Activated naive CD4-positive, alpha-beta T cell treated with anti-CD3 and anti-CD28 coated beads, Interleukin-2, amount 10 ng/mL, durations not matched to agents 7 days and 5 days (primary cell): ENCODE measurements at regions not wholly inside any gene's neighbourhood (a gene's known extent, or its start where the extent isn't known, plus 50 kb on each side); places are given as distances from the start of the nearest gene placed in this dataset.
"Not testable (repeated sequence)": the region's sequence is repeated elsewhere in the genome, so short reads cannot be mapped to it uniquely, and the experiment has no call there.

Experiments
- CTCF ChIA-PET: fragments of 350-600 bp; sonication (Branson Sonifier 250); formaldehyde crosslinking; loops from one replicate; lab custom pipeline; 2021; ENCODE audit warnings: antibody characterized with exemption; lab: Charles Lee
- DNase-seq: peaks from one replicate; pipeline ENCODE4 v3.0.0-alpha.2; 2020
- H3K27ac Mint-ChIP-seq: one replicate; pipeline ENCODE4 v1.8.0; 2021; ENCODE audit warnings: mild to moderate bottlenecking, moderate library complexity, mixed read lengths
- H3K27me3 Mint-ChIP-seq: one replicate; pipeline ENCODE4 v1.8.0; 2021; ENCODE audit warnings: mild to moderate bottlenecking, mixed read lengths
- H3K36me3 Mint-ChIP-seq: one replicate; pipeline ENCODE4 v1.8.0; 2021; ENCODE audit warnings: mixed read lengths
- H3K4me1 Mint-ChIP-seq: one replicate; pipeline ENCODE4 v1.8.0; 2021; ENCODE audit warnings: mixed read lengths
- H3K4me3 Mint-ChIP-seq: one replicate; pipeline ENCODE4 v1.8.0; 2021; ENCODE audit warnings: mild to moderate bottlenecking, moderate library complexity, mixed read lengths
- H3K9me3 Mint-ChIP-seq: one replicate; pipeline ENCODE4 v1.8.0; 2021; ENCODE audit warnings: mixed read lengths

DNA sequence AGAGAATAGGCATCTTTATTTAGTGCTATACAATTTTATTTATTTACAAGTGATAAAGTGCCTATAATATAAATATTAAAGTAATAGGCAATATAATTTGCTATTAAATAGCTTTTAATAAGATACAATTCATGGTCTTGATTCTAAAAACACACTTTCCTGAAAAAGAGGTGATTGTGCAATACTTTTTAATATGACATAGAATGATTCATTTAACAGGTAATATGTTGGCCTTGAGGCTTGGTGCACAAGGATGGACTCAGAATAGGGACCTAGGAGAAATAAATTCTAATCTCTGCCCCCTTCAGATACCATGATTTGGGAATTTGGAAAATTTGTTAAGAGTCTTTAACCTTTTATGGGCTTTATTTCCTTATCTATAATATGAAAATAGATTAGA, 149.9 kb upstream of the FUT9 start:
- no peaks in the 10 kb centered on the region for H3K27me3 Mint-ChIP-seq
- no peaks in the 10 kb centered on the region for H3K4me1 Mint-ChIP-seq
- H3K36me3 Mint-ChIP-seq: no peaks in the 10 kb centered on the region
- no peak for DNase-seq
- no peaks in the 10 kb centered on the region for H3K9me3 Mint-ChIP-seq
- CTCF ChIA-PET: no interaction called here
- H3K27ac Mint-ChIP-seq: no peak overlapping the region
- no peak overlapping the region for H3K4me3 Mint-ChIP-seq

DNA sequence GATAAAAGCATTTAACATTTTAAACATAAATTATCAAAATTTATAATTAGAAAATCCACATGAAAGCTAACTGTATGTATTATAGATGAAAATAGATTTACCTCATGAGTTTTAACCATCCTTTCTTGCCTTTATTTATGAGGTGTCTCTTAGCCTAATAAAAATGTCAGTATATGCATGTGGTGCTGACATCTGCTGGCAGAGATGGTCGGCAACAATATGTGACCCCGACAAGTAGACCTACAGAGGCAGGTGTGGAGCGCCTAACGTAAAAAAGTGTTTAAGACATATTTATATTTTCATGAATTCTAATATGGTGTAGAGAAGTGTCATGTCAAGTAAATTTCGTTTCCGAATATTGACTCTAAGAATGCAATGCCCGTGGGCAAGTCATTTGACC, 149.0 kb upstream of the FUT9 start:
- no peaks in the 10 kb centered on the region for H3K9me3 Mint-ChIP-seq
- H3K27me3 Mint-ChIP-seq: no peaks in the 10 kb centered on the region
- no peak overlapping the region for H3K27ac Mint-ChIP-seq
- no peak overlapping the region for H3K4me3 Mint-ChIP-seq
- no peak for DNase-seq
- H3K4me1 Mint-ChIP-seq: no peaks in the 10 kb centered on the region
- CTCF ChIA-PET: interaction anchor here (1.0 kb wide), 1 partner anchor 430 kb away, joined by 3 read pairs; no protein-coding TSS in a partner anchor
- no peaks in the 10 kb centered on the region for H3K36me3 Mint-ChIP-seq

DNA sequence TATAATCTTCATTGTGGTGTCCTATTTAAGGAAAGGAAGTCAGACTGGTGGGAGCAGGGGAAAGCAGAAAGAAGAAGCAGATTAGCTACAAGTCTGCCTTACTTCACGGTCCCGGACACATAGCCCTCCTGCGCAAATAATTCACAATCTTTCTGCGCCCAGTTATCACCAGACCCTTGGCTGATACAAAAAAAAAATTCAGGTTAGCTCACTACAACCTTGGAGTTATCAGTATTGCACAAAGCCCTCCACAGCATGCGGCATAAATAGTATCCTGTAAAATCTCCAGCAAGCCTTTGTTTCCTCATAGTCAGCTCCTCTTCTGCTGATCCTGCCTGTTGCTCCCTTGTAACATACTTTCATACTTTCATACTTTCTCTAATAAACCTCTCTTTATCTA, 148.6 kb upstream of the FUT9 start:
- DNase-seq: no peak
- Mint-ChIP-seq H3K27me3 (no peaks in the 10 kb centered on the region), H3K36me3 (no peaks in the 10 kb centered on the region), H3K4me3 (no peak overlapping the region), H3K27ac (no peak overlapping the region), H3K9me3 (no peaks in the 10 kb centered on the region), H3K4me1 (no peaks in the 10 kb centered on the region)
- CTCF ChIA-PET: interaction anchor here (1.0 kb wide), 1 partner anchor 431 kb away, joined by 3 read pairs; no protein-coding TSS in a partner anchor

DNA sequence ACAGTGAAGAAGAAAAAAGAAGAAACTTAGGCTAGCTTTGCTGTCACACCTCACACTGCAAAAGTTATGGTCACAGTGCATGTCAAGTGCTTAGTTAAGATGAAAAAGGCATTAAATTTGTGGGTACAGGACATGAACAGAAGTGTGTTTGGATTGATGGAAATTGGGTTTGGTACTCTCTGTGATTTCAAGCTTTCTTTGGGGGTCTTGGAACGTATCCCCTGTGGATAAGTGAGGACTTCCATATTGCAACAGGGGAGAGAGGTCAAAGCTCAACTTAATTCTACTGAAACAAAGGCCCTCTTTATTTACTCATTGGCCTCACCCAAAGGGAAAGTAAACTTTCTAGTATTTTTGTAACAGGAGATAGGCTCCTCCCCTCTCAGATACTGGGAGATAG, 138.3 kb upstream of the FUT9 start:
- Mint-ChIP-seq H3K36me3 (no peaks in the 10 kb centered on the region), H3K4me1 (no peaks in the 10 kb centered on the region), H3K9me3 (no peaks in the 10 kb centered on the region), H3K27me3 (no peaks in the 10 kb centered on the region), H3K27ac (no peak overlapping the region), H3K4me3 (no peak overlapping the region)
- no peak for DNase-seq
- CTCF ChIA-PET: no interaction called here

DNA sequence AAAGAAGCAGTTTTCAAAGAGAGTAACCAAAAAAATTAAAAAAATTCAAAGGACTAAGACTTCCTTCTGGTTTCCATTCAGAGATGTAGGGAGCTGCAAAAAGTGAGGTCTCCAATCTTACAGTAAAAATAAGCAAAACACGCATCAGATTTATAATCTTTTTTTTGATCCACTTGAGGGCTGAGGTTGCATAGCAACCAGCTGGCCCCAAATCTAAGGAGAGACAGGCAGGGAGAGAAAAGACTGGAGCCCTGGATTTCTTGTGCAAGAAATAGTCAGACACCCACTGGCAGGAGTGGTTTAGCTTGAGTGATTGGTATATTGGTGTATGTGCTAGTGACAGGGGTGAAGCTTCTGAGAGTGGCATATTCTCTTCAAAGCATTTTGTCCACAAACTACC, 135.9 kb upstream of the FUT9 start:
- Mint-ChIP-seq H3K36me3 (no peaks in the 10 kb centered on the region), H3K4me1 (no peaks in the 10 kb centered on the region), H3K27me3 (no peaks in the 10 kb centered on the region), H3K4me3 (no peak overlapping the region), H3K9me3 (no peaks in the 10 kb centered on the region), H3K27ac (no peak overlapping the region)
- no peak for DNase-seq
- CTCF ChIA-PET: no interaction called here

GRCh38 chr6:95882371-95882770, 133.4 kb upstream of the FUT9 start:
- Mint-ChIP-seq H3K9me3 (no peaks in the 10 kb centered on the region), H3K36me3 (no peaks in the 10 kb centered on the region), H3K4me1 (no peaks in the 10 kb centered on the region), H3K4me3 (no peak overlapping the region), H3K27ac (no peak overlapping the region), H3K27me3 (no peaks in the 10 kb centered on the region)
- CTCF ChIA-PET: no interaction called here
- DNase-seq: no peak

DNA sequence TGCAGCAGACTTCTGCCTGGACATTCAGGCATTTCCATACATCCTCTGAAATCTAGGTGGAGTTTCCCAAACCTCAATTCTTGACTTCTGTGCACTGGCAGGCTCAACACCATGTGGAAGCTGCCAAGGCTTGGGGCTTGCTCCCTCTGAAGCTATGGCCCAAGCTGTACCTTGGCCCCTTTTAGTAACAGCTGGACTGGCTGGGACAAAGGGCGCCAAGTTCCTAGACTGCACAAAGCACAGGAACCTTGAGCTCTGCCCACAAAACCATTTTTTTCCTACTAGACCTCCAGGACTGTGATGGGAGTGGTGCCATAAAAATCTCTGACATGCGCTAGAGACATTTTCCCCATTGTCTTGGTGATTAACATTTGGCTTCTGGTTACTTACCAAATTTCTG, 127.1 kb upstream of the FUT9 start:
- H3K27me3 Mint-ChIP-seq, H3K27ac Mint-ChIP-seq, DNase-seq, H3K4me1 Mint-ChIP-seq, CTCF ChIA-PET, H3K4me3 Mint-ChIP-seq, H3K9me3 Mint-ChIP-seq, H3K36me3 Mint-ChIP-seq: not testable (repeated sequence)

- CTCF ChIA-PET: no interaction called here
- H3K4me1 Mint-ChIP-seq: no peaks in the 10 kb centered on the region
- H3K27me3 Mint-ChIP-seq: no peaks in the 10 kb centered on the region
- H3K36me3 Mint-ChIP-seq: no peaks in the 10 kb centered on the region
- no peak overlapping the region for H3K27ac Mint-ChIP-seq
- no peak for DNase-seq
- H3K4me3 Mint-ChIP-seq: no peak overlapping the region
- H3K9me3 Mint-ChIP-seq: no peaks in the 10 kb centered on the region
Measured at GRCh38 chr6:95905132-95905531, 110.6 kb upstream of the FUT9 start.

DNA sequence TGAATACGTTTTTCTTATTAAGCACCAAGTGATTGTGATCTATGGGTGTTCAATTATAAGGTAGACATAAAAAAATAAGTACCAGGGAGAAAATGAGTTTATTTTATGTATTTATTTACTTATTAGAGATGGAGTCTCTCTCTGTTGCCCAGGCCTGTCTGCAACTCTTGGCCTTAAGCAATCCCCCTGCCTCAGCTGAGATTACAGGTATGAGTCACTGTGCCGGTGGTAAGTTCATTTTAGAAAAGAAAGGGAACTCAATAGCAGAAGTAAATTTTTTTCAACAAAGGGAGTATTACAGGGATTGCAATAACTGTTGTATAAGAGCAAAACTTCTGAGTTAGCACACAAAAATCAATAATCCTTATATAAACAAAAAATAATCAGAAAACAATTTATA, 98.7 kb upstream of the FUT9 start:
- CTCF ChIA-PET: no interaction called here
- no peak overlapping the region for H3K4me3 Mint-ChIP-seq
- no peaks in the 10 kb centered on the region for H3K36me3 Mint-ChIP-seq
- no peaks in the 10 kb centered on the region for H3K9me3 Mint-ChIP-seq
- no peak overlapping the region for H3K27ac Mint-ChIP-seq
- H3K27me3 Mint-ChIP-seq: no peaks in the 10 kb centered on the region
- no peak for DNase-seq
- H3K4me1 Mint-ChIP-seq: no peaks in the 10 kb centered on the region

DNA sequence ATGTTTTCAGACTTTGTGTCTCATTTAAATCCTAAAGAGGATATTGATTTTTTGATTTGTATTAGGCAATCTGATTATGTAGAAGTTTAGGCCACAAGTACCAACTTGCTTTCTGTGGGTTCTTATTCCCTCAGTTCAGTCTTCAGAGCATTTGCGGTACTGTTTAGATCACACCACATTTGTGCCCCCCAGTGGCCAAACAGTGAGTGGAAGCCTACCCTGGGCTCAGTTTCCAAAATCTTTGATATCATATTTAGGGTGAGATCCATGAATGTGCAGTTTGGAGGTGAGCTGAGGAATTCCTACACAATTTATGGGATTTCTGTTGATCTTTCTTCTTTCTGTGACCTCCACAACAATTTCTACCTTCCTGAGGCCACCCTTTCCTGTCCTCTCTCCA, 92.3 kb upstream of the FUT9 start:
- H3K9me3 Mint-ChIP-seq: no peaks in the 10 kb centered on the region
- DNase-seq: no peak
- CTCF ChIA-PET: no interaction called here
- no peak overlapping the region for H3K27ac Mint-ChIP-seq
- no peaks in the 10 kb centered on the region for H3K36me3 Mint-ChIP-seq
- H3K27me3 Mint-ChIP-seq: no peaks in the 10 kb centered on the region
- H3K4me1 Mint-ChIP-seq: no peaks in the 10 kb centered on the region
- no peak overlapping the region for H3K4me3 Mint-ChIP-seq

DNA sequence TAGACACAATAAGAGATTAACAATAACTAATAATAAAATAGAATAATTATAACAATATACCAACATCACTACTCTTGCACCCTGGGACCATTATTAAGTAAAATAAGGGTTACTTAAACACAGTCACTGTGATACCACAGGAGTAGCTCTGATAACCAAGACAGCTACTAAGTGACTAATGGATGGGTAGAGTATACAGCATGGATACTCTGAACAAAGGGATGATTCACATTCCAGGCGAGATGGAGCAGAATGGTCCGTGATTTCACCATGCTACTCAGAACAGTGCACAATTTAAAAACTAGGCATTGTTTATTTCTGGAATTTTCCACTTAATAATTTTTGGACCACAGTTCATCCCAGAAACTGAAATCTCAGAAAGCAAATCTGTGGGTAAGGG, 80.0 kb upstream of the FUT9 start:
- DNase-seq: no peak
- Mint-ChIP-seq H3K27ac (no peak overlapping the region), H3K36me3 (no peaks in the 10 kb centered on the region), H3K4me1 (no peaks in the 10 kb centered on the region), H3K9me3 (no peaks in the 10 kb centered on the region), H3K4me3 (no peak overlapping the region), H3K27me3 (no peaks in the 10 kb centered on the region)
- CTCF ChIA-PET: no interaction called here

DNA sequence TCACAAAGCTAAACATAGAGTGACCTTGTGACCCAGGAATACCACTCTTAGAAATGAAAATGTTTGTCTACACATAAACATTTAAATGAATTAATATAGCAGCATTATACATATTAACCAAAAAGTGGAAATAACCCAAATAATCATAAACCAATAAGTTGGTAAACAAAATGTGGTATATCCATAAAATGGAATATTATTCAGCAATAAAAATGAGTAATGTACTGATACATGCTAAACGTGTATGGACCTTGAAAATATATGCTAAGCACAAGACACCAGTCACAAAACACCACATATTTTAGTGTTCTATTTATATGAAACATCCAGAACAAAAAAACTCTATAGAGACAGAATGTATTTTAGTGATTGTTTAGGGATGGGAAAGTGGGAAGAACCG, 68.9 kb upstream of the FUT9 start:
- H3K27me3 Mint-ChIP-seq: no peaks in the 10 kb centered on the region
- no peak overlapping the region for H3K27ac Mint-ChIP-seq
- no peaks in the 10 kb centered on the region for H3K9me3 Mint-ChIP-seq
- no peak overlapping the region for H3K4me3 Mint-ChIP-seq
- CTCF ChIA-PET: no interaction called here
- no peaks in the 10 kb centered on the region for H3K36me3 Mint-ChIP-seq
- H3K4me1 Mint-ChIP-seq: no peaks in the 10 kb centered on the region
- DNase-seq: no peak

DNA sequence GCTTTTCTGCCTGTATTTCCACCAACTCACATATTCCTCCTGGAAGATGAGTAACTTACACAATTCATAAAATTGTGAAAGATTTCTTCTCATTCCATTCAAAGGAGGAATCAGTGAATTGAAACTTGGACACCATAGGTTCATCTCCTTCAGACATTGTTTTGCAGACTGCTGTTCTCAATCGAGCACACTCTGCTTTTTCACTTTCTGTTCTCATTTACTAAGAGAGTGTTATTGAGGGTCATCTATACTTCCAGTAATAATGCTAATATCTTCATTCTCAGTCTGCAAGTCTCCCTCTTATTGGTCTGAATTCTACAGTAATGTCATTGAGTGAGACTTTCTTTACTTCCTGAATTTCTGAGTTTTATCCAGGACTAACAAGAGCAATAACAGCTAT, 67.5 kb upstream of the FUT9 start:
- Mint-ChIP-seq H3K36me3 (no peaks in the 10 kb centered on the region), H3K27me3 (no peaks in the 10 kb centered on the region), H3K27ac (no peak overlapping the region), H3K4me1 (no peaks in the 10 kb centered on the region), H3K4me3 (no peak overlapping the region), H3K9me3 (no peaks in the 10 kb centered on the region)
- no peak for DNase-seq
- CTCF ChIA-PET: no interaction called here

DNA sequence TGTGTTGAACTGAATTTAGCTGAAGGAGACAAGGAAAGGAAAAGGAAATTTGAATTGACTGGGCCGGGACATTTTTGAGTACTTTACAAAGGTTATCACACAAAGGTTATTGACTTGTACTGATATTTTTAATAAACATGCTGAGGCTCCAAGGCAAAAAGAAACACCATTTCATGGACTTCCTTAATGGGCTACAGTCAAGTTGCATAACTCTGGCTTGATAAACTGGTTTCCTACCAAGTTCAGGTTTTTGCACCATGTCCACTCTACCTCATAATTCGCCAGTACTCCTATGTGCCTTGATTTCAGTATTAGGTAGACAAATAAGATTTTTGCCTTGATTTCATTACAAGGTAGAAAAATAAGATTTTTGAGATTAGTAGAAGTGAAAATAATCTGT, 65.8 kb upstream of the FUT9 start:
- CTCF ChIA-PET: no interaction called here
- H3K27me3 Mint-ChIP-seq: no peaks in the 10 kb centered on the region
- H3K4me1 Mint-ChIP-seq: no peaks in the 10 kb centered on the region
- H3K36me3 Mint-ChIP-seq: no peaks in the 10 kb centered on the region
- H3K9me3 Mint-ChIP-seq: no peaks in the 10 kb centered on the region
- no peak overlapping the region for H3K27ac Mint-ChIP-seq
- H3K4me3 Mint-ChIP-seq: no peak overlapping the region
- no peak for DNase-seq

GRCh38 chr6:95958686-95959085, 57.1 kb upstream of the FUT9 start:
- H3K36me3 Mint-ChIP-seq: no peaks in the 10 kb centered on the region
- CTCF ChIA-PET: no interaction called here
- no peak for DNase-seq
- no peaks in the 10 kb centered on the region for H3K4me1 Mint-ChIP-seq
- no peak overlapping the region for H3K4me3 Mint-ChIP-seq
- no peak overlapping the region for H3K27ac Mint-ChIP-seq
- H3K9me3 Mint-ChIP-seq: no peaks in the 10 kb centered on the region
- H3K27me3 Mint-ChIP-seq: no peaks in the 10 kb centered on the region

GRCh38 chr6:95959261-95959660, 56.5 kb upstream of the FUT9 start:
- no peak overlapping the region for H3K27ac Mint-ChIP-seq
- CTCF ChIA-PET: no interaction called here
- no peaks in the 10 kb centered on the region for H3K27me3 Mint-ChIP-seq
- H3K9me3 Mint-ChIP-seq: no peaks in the 10 kb centered on the region
- DNase-seq: no peak
- H3K4me1 Mint-ChIP-seq: no peaks in the 10 kb centered on the region
- no peak overlapping the region for H3K4me3 Mint-ChIP-seq
- no peaks in the 10 kb centered on the region for H3K36me3 Mint-ChIP-seq
